IMR-90 (cell line): ENCODE measurements at regions not wholly inside any gene's neighbourhood (a gene's known extent, or its start where the extent isn't known, plus 50 kb on each side); places are given as distances from the start of the nearest gene placed in this dataset.

ENCODE experiments used
- ATAC-seq: fragments of 200-7000 bp; cut with Tn5 transposase; 2 replicates; pipeline ENCODE4 v1.9.1; 2020; ENCODE audit warnings: low read depth, mild to moderate bottlenecking, moderate library complexity
- BruUV-seq: library from RNA; stranded (reverse); fragments of 400-500 nt; replicated peaks from 2 replicates; lab custom pipeline; 2021; lab: Mats Ljungman, UMichigan
- CTCF ChIA-PET: fragments of 300-600 bp; formaldehyde crosslinking; extraction: SDS; loops from one replicate; lab custom pipeline; 2021; ENCODE audit warnings: antibody characterized with exemption; lab: Yijun Ruan, JAX
- POLR2A ChIA-PET: fragments of 300-600 bp; sonication (Branson Sonifier 250); formaldehyde crosslinking; loops from one replicate; lab custom pipeline; 2022; ENCODE audit warnings: antibody characterized with exemption; ENCODE audit not compliant: unreplicated experiment; lab: Charles Lee
- DNase-seq: peaks from one replicate; pipeline ENCODE4 v3.0.0; 2013
- H2AFZ ChIP-seq: replicated peaks from 2 replicates; pipeline ENCODE3; 2013; ENCODE audit warnings: low read length, mild to moderate bottlenecking; ENCODE audit not compliant: poor library complexity
- H2AK5ac ChIP-seq: 2 replicates; pipeline ENCODE4 v1.6.1; 2013; ENCODE audit warnings: low read depth, low read length, inconsistent platforms
- H2AK9ac ChIP-seq: replicated peaks from 2 replicates; pipeline ENCODE3; 2013; ENCODE audit warnings: mild to moderate bottlenecking, low read depth, low read length, moderate library complexity; ENCODE audit not compliant: poor library complexity
- H2BK120ac ChIP-seq: 2 replicates; pipeline ENCODE4 v1.6.1; 2013; ENCODE audit warnings: low read depth, low read length, inconsistent platforms
- H2BK15ac ChIP-seq: 3 replicates; pipeline ENCODE4 v1.6.1; 2013; ENCODE audit warnings: low read depth, low read length, inconsistent platforms
- H2BK20ac ChIP-seq: 2 replicates; pipeline ENCODE4 v1.6.1; 2013; ENCODE audit warnings: low read depth, mild to moderate bottlenecking, inconsistent platforms, low read length, moderate library complexity
- H2BK5ac ChIP-seq: 2 replicates; pipeline ENCODE4 v1.6.1; 2013; ENCODE audit warnings: mild to moderate bottlenecking, low read depth, low read length, inconsistent platforms; ENCODE audit not compliant: poor library complexity, severe bottlenecking
- H3K14ac ChIP-seq: replicated peaks from 2 replicates; pipeline ENCODE4 v1.6.1; 2013; ENCODE audit warnings: low read depth, low read length, inconsistent platforms
- H3K18ac ChIP-seq: 2 replicates; pipeline ENCODE4 v1.6.1; 2013; ENCODE audit warnings: low read depth, low read length, control low read depth
- H3K23ac ChIP-seq: 2 replicates; pipeline ENCODE4 v1.6.1; 2013; ENCODE audit warnings: low read depth, low read length, inconsistent platforms
- H3K27ac ChIP-seq: 2 replicates; pipeline ENCODE4 v1.5.1; 2013; ENCODE audit warnings: mild to moderate bottlenecking, control low read depth, low read length; ENCODE audit not compliant: insufficient read depth
- H3K27me3 ChIP-seq: 2 replicates; pipeline ENCODE4 v1.6.1; 2013; ENCODE audit warnings: low read length; ENCODE audit not compliant: control insufficient read depth, insufficient read depth
- H3K36me3 ChIP-seq: 2 replicates; pipeline ENCODE4 v1.6.1; 2013; ENCODE audit warnings: low read length, mixed read lengths; ENCODE audit not compliant: control insufficient read depth, insufficient read depth
- H3K4ac ChIP-seq: 2 replicates; pipeline ENCODE4 v1.6.1; 2013; ENCODE audit warnings: low read depth, low read length, inconsistent platforms
- H3K4me1 ChIP-seq: 2 replicates; pipeline ENCODE4 v1.6.1; 2013; ENCODE audit warnings: low read length, mixed read lengths; ENCODE audit not compliant: control insufficient read depth, insufficient read depth
- H3K4me2 ChIP-seq: 2 replicates; pipeline ENCODE4 v1.6.1; 2013; ENCODE audit warnings: low read depth, mild to moderate bottlenecking, control low read depth, low read length, moderate library complexity
- H3K4me3 ChIP-seq: 2 replicates; pipeline ENCODE4 v1.5.1; 2013; ENCODE audit warnings: low read depth, mild to moderate bottlenecking, control low read depth, low read length, moderate library complexity; ENCODE audit not compliant: insufficient read depth
- H3K56ac ChIP-seq: 2 replicates; pipeline ENCODE4 v1.6.1; 2013; ENCODE audit warnings: low read length, inconsistent platforms; ENCODE audit not compliant: insufficient read depth; ENCODE audit errors: extremely low read depth
- H3K79me1 ChIP-seq, 2 experiments: 2 replicates each; pipeline ENCODE4 v1.6.1; 2013; ENCODE audit warnings: low read length in 2 of 2, inconsistent platforms in 1 of 2, low read depth in 1 of 2
- H3K9ac ChIP-seq: 2 replicates; pipeline ENCODE4 v1.6.1; 2013; ENCODE audit warnings: low read depth, low read length, control low read depth
- H3K9me1 ChIP-seq: 2 replicates; pipeline ENCODE4 v1.6.1; 2013; ENCODE audit warnings: low read length, inconsistent platforms; ENCODE audit not compliant: insufficient read depth
- H3K9me3 ChIP-seq: 2 replicates; pipeline ENCODE4 v1.6.1; 2013; ENCODE audit warnings: low read length; ENCODE audit not compliant: control insufficient read depth, insufficient read depth
- H4K20me1 ChIP-seq: 2 replicates; pipeline ENCODE4 v1.6.1; 2013; ENCODE audit warnings: low read length, inconsistent platforms; ENCODE audit not compliant: insufficient read depth
- H4K5ac ChIP-seq: 2 replicates; pipeline ENCODE4 v1.6.1; 2013; ENCODE audit warnings: mild to moderate bottlenecking, low read depth, low read length, control low read depth
- H4K8ac ChIP-seq, 2 experiments: 2 replicates each; pipeline ENCODE4 v1.6.1; 2013; ENCODE audit warnings: low read depth in 2 of 2, low read length in 2 of 2, control low read depth in 1 of 2, inconsistent platforms in 1 of 2
- H4K91ac ChIP-seq: 2 replicates; pipeline ENCODE4 v1.6.1; 2013; ENCODE audit warnings: low read depth, low read length, inconsistent platforms; ENCODE audit not compliant: insufficient read depth
- BHLHE40 ChIP-seq: fragments of 150-350 bp; IDR thresholded peaks from 2 replicates; pipeline ENCODE4 v1.6.1; 2016; ENCODE audit warnings: mild to moderate bottlenecking, low read depth, low read length
- ELK1 ChIP-seq: fragments of 150-350 bp; IDR thresholded peaks from 2 replicates; pipeline ENCODE4 v1.6.1; 2016; ENCODE audit warnings: low read depth, mild to moderate bottlenecking, low read length, moderate library complexity, borderline replicate concordance
- FOS ChIP-seq: fragments of 150-350 bp; IDR thresholded peaks from 2 replicates; pipeline ENCODE4 v1.6.1; 2016; ENCODE audit warnings: low read depth, low read length
- MAFK ChIP-seq: IDR thresholded peaks from 2 replicates; pipeline ENCODE4 v1.6.1; 2012; ENCODE audit warnings: low read depth, low read length, improper control_type of control experiment
- MAZ ChIP-seq: IDR thresholded peaks from 2 replicates; pipeline ENCODE4 v1.6.1; 2012; ENCODE audit warnings: low read depth, mild to moderate bottlenecking, low read length, improper control_type of control experiment, moderate library complexity, borderline replicate concordance
- MXI1 ChIP-seq: IDR thresholded peaks from 2 replicates; pipeline ENCODE4 v1.6.1; 2012; ENCODE audit warnings: low read depth, mild to moderate bottlenecking, low read length, moderate library complexity, borderline replicate concordance
- NFE2L2 ChIP-seq: fragments of 150-350 bp; IDR thresholded peaks from 2 replicates; pipeline ENCODE4 v1.6.1; 2016; ENCODE audit warnings: low read depth, mild to moderate bottlenecking, low read length
- POLR2A ChIP-seq: IDR thresholded peaks from 2 replicates; pipeline ENCODE4 v1.6.1; 2012; ENCODE audit warnings: mild to moderate bottlenecking, low read depth, low read length
- RAD21 ChIP-seq: IDR thresholded peaks from 2 replicates; pipeline ENCODE4 v1.6.1; 2012; ENCODE audit warnings: low read length, improper control_type of control experiment
- SMC3 ChIP-seq: fragments of 150-350 bp; IDR thresholded peaks from 2 replicates; pipeline ENCODE4 v1.6.1; 2016; ENCODE audit warnings: low read depth, mild to moderate bottlenecking, antibody characterized with exemption, low read length, moderate library complexity
- dilution Hi-C: fragments of 300-500 bp; cut with HindIII; formaldehyde crosslinking; loops from one replicate; pipeline ENCODE4 v1.14.3; 2018; ENCODE audit warnings: low sequenced_read_pairs; ENCODE audit not compliant: unreplicated experiment
- in situ Hi-C: fragments of 300-500 bp; cut with MboI; formaldehyde crosslinking; loops from 3 replicates; pipeline ENCODE4 v1.14.3; 2019; ENCODE audit warnings: low sequenced_read_pairs, inconsistent platforms, mixed read lengths
- intact Hi-C: fragments of 100-400 bp; cut with micrococcal nuclease; formaldehyde crosslinking; loops from 2 replicates; pipeline ENCODE4 v1.10.0; 2022

- ATAC-seq (no peak), DNase-seq (no peak)
- Histone ChIP-seq H2AFZ (no peak overlapping the region), H3K4me1 (no peaks in the 10 kb centered on the region), H2BK120ac (no peak overlapping the region), H3K9ac (no peak overlapping the region), H3K14ac (no peak overlapping the region), H3K27me3 (no peaks in the 10 kb centered on the region), H3K9me3 (no peaks in the 10 kb centered on the region), H2BK20ac (no peak overlapping the region), H2AK9ac (no peak overlapping the region), H2AK5ac (no peak overlapping the region), H4K8ac (no peak overlapping the region), H3K18ac (no peak overlapping the region), H4K91ac (no peak overlapping the region), H3K27ac (no peak overlapping the region), H3K9me1 (no peaks in the 10 kb centered on the region), H3K79me1 (no peaks in the 10 kb centered on the region), H3K56ac (no peak overlapping the region), H4K5ac (no peak overlapping the region), H2BK5ac (no peak overlapping the region), H3K4ac (no peak overlapping the region), H3K4me2 (no peak overlapping the region), H3K4me3 (no peak overlapping the region), H3K36me3 (no peaks in the 10 kb centered on the region), H2BK15ac (no peak overlapping the region), H3K23ac (no peak overlapping the region), H4K20me1 (no peaks in the 10 kb centered on the region)
- in situ Hi-C loops (no loop called here), dilution Hi-C loops (no loop called here), intact Hi-C loops (no loop called here)
- ChIA-PET CTCF (no interaction called here), POLR2A (no interaction called here)
- BruUV-seq, result no TSS peak
- TF ChIP-seq BHLHE40 (no peak), MXI1 (no peak), RAD21 (no peak), MAZ (no peak), NFE2L2 (no peak), POLR2A (no peak), SMC3 (no peak), ELK1 (no peak), FOS (no peak), MAFK (no peak)
Measured at GRCh38 chr16:64272028-64272427, 849.8 kb downstream of the CDH11 start.
